Neutrophil (primary cell): ENCODE measurements at regions not wholly inside any gene's neighbourhood (a gene's known extent, or its start where the extent isn't known, plus 50 kb on each side); places are given as distances from the start of the nearest gene placed in this dataset.

Experiments
- H3K27ac ChIP-seq: fragments of 200-600 bp; sonication (generic); 2 replicates; pipeline ENCODE4 v1.5.1; 2016; ENCODE audit warnings: mild to moderate bottlenecking, moderate library complexity
- H3K27me3 ChIP-seq: fragments of 200-600 bp; sonication (generic); 2 replicates; pipeline ENCODE4 v1.6.0; 2016; ENCODE audit warnings: mild to moderate bottlenecking
- H3K36me3 ChIP-seq: fragments of 200-600 bp; sonication (generic); 2 replicates; pipeline ENCODE4 v1.5.1; 2017
- H3K4me1 ChIP-seq, 2 experiments: fragments of 200-600 bp in 1 of 2; sonication (generic) in 1 of 2; 1 replicate in 1 of 2; 2 replicates in 1 of 2; pipeline versions ENCODE4 v1.5.1 to v1.6.1; 2013 to 2016; ENCODE audit warnings: low read depth in 1 of 2, low read length in 1 of 2, mild to moderate bottlenecking in 1 of 2, moderate library complexity in 1 of 2; ENCODE audit not compliant: control insufficient read depth in 1 of 2, insufficient read depth in 1 of 2
- H3K4me3 ChIP-seq, 2 experiments: fragments of 200-600 bp in 1 of 2; sonication (generic) in 1 of 2; 1 replicate in 1 of 2; 2 replicates in 1 of 2; pipeline ENCODE4 v1.5.1; 2013 to 2016; ENCODE audit warnings: low read depth in 1 of 2, low read length in 1 of 2, mild to moderate bottlenecking in 1 of 2, moderate library complexity in 1 of 2
- H3K9me3 ChIP-seq: fragments of 200-600 bp; sonication (generic); 2 replicates; pipeline ENCODE4 v1.5.1; 2016
- TF ChIP-seq, protein P1 (sequence below): fragments of 200-600 bp; sonication (generic); IDR thresholded peaks from 2 replicates; pipeline ENCODE4 v1.5.1; 2016; ENCODE audit warnings: antibody characterized with exemption

DNA sequence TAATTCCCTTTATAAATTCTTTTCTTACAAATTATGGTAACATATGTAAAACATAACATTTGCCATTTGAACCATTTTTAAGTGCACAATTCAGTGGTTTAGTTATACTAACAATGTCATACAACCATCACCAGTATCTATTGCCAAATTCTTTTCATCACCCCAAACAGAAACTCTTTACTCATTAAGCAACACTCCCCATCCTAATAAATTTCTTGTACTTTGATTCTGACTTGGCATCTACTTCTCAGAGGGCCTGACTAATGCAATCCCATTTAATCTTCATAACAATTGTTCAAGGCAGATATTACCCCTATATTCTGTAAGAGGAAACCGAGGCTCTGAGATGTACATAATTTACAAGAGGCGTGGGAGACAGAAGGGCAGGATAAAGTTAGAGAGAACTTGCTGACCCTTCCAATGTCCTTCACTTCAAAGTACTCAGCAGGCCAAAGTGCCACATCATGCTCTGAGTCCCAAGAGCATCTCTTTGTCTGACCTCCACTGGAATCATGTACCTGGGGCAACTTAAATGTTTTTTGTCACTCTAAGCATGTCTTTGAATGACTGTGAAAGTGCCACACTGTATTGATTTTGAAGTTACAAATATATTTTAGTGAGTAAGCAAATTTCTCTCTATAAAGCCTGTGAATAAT lies 255.3 kb downstream of the KIF4B start:
- peaks cover 5 to 17% of the 10 kb centered on the region in 2 experiments for H3K4me1 ChIP-seq
- no peaks in the 10 kb centered on the region for H3K36me3 ChIP-seq
- H3K27ac ChIP-seq = no peak overlapping the region
- H3K4me3 ChIP-seq = no peak overlapping the region
- no peaks in the 10 kb centered on the region for H3K9me3 ChIP-seq
- TF ChIP-seq, protein P1, sequence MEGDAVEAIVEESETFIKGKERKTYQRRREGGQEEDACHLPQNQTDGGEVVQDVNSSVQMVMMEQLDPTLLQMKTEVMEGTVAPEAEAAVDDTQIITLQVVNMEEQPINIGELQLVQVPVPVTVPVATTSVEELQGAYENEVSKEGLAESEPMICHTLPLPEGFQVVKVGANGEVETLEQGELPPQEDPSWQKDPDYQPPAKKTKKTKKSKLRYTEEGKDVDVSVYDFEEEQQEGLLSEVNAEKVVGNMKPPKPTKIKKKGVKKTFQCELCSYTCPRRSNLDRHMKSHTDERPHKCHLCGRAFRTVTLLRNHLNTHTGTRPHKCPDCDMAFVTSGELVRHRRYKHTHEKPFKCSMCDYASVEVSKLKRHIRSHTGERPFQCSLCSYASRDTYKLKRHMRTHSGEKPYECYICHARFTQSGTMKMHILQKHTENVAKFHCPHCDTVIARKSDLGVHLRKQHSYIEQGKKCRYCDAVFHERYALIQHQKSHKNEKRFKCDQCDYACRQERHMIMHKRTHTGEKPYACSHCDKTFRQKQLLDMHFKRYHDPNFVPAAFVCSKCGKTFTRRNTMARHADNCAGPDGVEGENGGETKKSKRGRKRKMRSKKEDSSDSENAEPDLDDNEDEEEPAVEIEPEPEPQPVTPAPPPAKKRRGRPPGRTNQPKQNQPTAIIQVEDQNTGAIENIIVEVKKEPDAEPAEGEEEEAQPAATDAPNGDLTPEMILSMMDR = no peak
- H3K27me3 ChIP-seq = no peaks in the 10 kb centered on the region

DNA sequence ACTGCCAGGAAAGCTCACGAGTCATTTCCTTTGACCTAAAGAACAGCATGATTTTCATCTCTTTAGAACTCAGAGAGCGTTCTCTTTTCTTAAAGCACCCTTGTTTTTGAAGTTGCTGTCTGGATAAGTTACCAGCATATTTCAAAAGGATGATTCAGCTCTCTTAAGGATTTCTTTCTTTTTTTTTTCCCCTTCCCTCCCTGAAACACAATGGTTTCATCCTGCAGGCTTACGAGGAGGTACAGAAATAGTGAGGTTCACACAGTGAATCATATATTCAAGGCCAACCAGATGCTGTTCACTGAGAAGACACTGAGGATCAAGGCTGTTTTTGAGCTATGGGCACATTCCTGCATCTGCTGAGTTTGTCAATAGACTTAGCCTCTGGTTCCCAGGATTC lies 257.2 kb downstream of the KIF4B start:
- TF ChIP-seq, protein P1 = no peak
- Histone ChIP-seq H3K9me3 (no peaks in the 10 kb centered on the region), H3K27ac (no peak overlapping the region), H3K27me3 (no peaks in the 10 kb centered on the region), H3K4me3 (no peak overlapping the region), H3K4me1 (peaks cover 13 to 20% of the 10 kb centered on the region in 2 experiments), H3K36me3 (no peaks in the 10 kb centered on the region)

DNA sequence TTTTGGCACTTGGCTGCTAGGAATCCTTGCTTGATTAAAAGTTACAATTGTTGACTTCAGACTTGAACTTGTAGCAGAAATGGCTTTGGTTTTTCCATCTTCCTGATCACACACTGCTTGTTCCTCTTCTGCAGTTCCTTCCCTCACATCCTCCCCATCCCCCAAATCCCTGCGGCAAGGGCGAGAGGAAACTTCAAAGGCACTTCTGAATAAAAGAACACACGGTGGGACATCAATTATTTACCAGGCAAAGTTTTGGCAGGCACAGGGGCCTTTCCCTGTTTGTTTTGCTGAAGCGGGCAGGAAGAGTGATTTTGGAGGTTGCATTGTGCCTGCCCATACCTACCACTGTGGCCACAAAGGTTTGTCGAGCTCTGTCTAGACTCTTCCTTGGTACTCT lies 260.9 kb downstream of the KIF4B start:
- peaks cover 22 to 35% of the 10 kb centered on the region in 2 experiments for H3K4me1 ChIP-seq
- H3K27me3 ChIP-seq = no peaks in the 10 kb centered on the region
- H3K9me3 ChIP-seq = no peaks in the 10 kb centered on the region
- no peak overlapping the region for H3K4me3 ChIP-seq
- no peak overlapping the region for H3K27ac ChIP-seq
- H3K36me3 ChIP-seq = no peaks in the 10 kb centered on the region
- TF ChIP-seq, protein P1 = no peak

DNA sequence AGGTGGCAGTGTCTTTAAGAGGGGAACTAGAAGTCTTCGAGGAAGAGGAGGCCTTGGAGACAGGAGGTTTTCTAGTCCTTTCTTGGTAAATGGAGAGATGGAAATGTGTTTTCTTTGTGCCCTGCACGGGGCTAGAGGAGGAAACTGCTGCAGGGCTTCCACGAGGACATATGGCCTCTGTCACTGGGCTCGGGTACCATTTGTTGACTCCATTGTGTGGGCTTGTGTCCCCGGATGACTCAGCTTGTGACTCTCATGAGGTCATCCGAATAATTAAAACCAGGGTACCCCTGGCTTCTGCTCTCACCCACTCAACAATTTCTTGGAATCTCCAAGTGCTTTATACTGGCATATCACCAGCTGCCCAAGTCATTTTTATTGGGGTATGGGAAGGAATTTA lies 261.7 kb downstream of the KIF4B start:
- no peaks in the 10 kb centered on the region for H3K9me3 ChIP-seq
- H3K36me3 ChIP-seq = no peaks in the 10 kb centered on the region
- no peaks in the 10 kb centered on the region for H3K27me3 ChIP-seq
- no peak overlapping the region for H3K27ac ChIP-seq
- peaks cover 22 to 35% of the 10 kb centered on the region in 2 experiments for H3K4me1 ChIP-seq
- no peak overlapping the region for H3K4me3 ChIP-seq
- TF ChIP-seq, protein P1 = no peak

DNA sequence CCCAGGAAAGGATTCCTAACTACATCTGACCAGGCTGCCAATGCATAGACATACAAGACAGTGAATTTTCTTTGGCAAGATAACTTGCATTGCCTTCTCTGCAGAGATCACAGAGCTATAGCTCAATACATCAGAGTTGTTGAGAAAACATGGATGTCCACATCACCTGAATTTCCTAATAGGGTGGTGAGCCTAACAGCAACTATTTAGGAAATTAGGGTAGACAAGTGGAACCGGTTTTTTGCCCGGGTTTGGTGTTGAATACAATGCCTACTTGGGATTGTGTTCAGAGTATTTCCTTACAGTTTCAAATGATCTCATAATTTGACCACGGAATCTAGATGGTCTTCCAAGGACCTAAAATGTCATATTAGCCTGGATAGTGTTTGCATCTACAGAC lies 262.7 kb downstream of the KIF4B start:
- Histone ChIP-seq H3K9me3 (no peaks in the 10 kb centered on the region), H3K4me1 (peaks cover 22 to 35% of the 10 kb centered on the region in 2 experiments), H3K27me3 (peaks cover under 1% of the 10 kb centered on the region), H3K27ac (peak overlapping the region; percentile 9), H3K4me3 (no peak overlapping the region), H3K36me3 (no peaks in the 10 kb centered on the region)
- TF ChIP-seq, protein P1 = no peak
